H1 (cell line): ENCODE measurements at regions not wholly inside any gene's neighbourhood (a gene's known extent, or its start where the extent isn't known, plus 50 kb on each side); places are given as distances from the start of the nearest gene placed in this dataset.

Experiments
- CTCF ChIA-PET: fragments of 300-600 bp; sonication (Branson Sonifier 250); formaldehyde crosslinking; loops from one replicate; lab custom pipeline; 2021; ENCODE audit not compliant: partially characterized antibody; lab: Charles Lee
- POLR2A ChIA-PET: fragments of 300-600 bp; sonication (Branson Sonifier 250); formaldehyde crosslinking; loops from one replicate; lab custom pipeline; 2021; ENCODE audit warnings: inconsistent platforms; ENCODE audit not compliant: partially characterized antibody; lab: Charles Lee
- DNase-seq, 2 experiments: peaks; one replicate each; pipeline versions ENCODE4 v3.0.0 to v3.0.0-alpha.2; 2010 to 2022; ENCODE audit warnings: low spot score in 2 of 2, low read depth in 1 of 2, mixed read lengths in 1 of 2
- FAIRE-seq: peaks from 2 replicates; lab custom pipeline; 2011; peaks lifted over from hg19 to GRCh38; lab: Jason Lieb, UNC
- H2AFZ ChIP-seq: 2 replicates; pipeline ENCODE4 v1.8.1; 2012; ENCODE audit warnings: low read length, inconsistent platforms
- H2AK5ac ChIP-seq: 2 replicates; pipeline ENCODE4 v1.6.1; 2013; ENCODE audit warnings: low read depth, low read length
- H2BK120ac ChIP-seq: replicated peaks from 2 replicates; pipeline ENCODE3; 2013; ENCODE audit warnings: low read depth, low read length, inconsistent platforms
- H2BK12ac ChIP-seq: 2 replicates; pipeline ENCODE4 v1.6.1; 2013; ENCODE audit warnings: low read depth, low read length
- H2BK15ac ChIP-seq: 2 replicates; pipeline ENCODE4 v1.6.1; 2013; ENCODE audit warnings: low read length
- H2BK20ac ChIP-seq: 2 replicates; pipeline ENCODE4 v1.6.1; 2013; ENCODE audit warnings: low read length
- H2BK5ac ChIP-seq: 2 replicates; pipeline ENCODE4 v1.6.1; 2013; ENCODE audit warnings: low read depth, low read length
- H3K14ac ChIP-seq: 2 replicates; pipeline ENCODE4 v1.6.1; 2013; ENCODE audit warnings: inconsistent platforms; ENCODE audit not compliant: insufficient read length
- H3K18ac ChIP-seq: 2 replicates; pipeline ENCODE4 v1.6.1; 2013; ENCODE audit warnings: low read length; ENCODE audit errors: extremely low read depth
- H3K23ac ChIP-seq: 2 replicates; pipeline ENCODE4 v1.6.1; 2013; ENCODE audit warnings: inconsistent platforms; ENCODE audit not compliant: insufficient read length
- H3K23me2 ChIP-seq: 2 replicates; pipeline ENCODE4 v1.6.1; 2013; ENCODE audit warnings: low read depth, low read length
- H3K27ac ChIP-seq: 2 replicates; pipeline ENCODE4 v1.6.1; 2011; ENCODE audit warnings: low read depth, low read length, inconsistent platforms
- H3K27me3 ChIP-seq, 4 experiments: replicated peaks in 1 of 4; 1 replicate in 1 of 4; 2 replicates in 3 of 4; pipeline versions ENCODE4 v1.6.1 to v1.8.1; 2011 to 2013; ENCODE audit warnings: low read length in 3 of 4, mild to moderate bottlenecking in 3 of 4, inconsistent platforms in 2 of 4, mixed read lengths in 2 of 4, moderate library complexity in 1 of 4; ENCODE audit not compliant: control insufficient read depth in 3 of 4, insufficient read depth in 3 of 4; ENCODE audit errors: extremely low read depth in 1 of 4
- H3K36me3 ChIP-seq, 4 experiments: 2 replicates each; pipeline versions ENCODE4 v1.6.1 to v1.8.1; 2011 to 2013; ENCODE audit warnings: mild to moderate bottlenecking in 4 of 4, low read length in 3 of 4, moderate library complexity in 2 of 4, control low read depth in 1 of 4, inconsistent platforms in 1 of 4; ENCODE audit not compliant: insufficient read depth in 4 of 4, control insufficient read depth in 2 of 4
- H3K4ac ChIP-seq: replicated peaks from 2 replicates; pipeline ENCODE3; 2013; ENCODE audit warnings: low read length, low read depth, mixed read lengths, inconsistent platforms; ENCODE audit not compliant: insufficient read length
- H3K4me1 ChIP-seq, 4 experiments: replicated peaks in 1 of 4; 1 replicate in 1 of 4; 2 replicates in 3 of 4; pipeline versions ENCODE4 v1.6.1 to v1.8.1; 2011 to 2013; ENCODE audit warnings: low read length in 3 of 4, inconsistent platforms in 2 of 4, mixed read lengths in 1 of 4; ENCODE audit not compliant: insufficient read depth in 4 of 4, control insufficient read depth in 3 of 4
- H3K4me2 ChIP-seq, 2 experiments: 2 replicates each; pipeline versions ENCODE4 v1.6.1 to v1.8.1; 2011 to 2013; ENCODE audit warnings: low read depth in 2 of 2, low read length in 2 of 2, control low read depth in 1 of 2, inconsistent platforms in 1 of 2, mild to moderate bottlenecking in 1 of 2; ENCODE audit not compliant: insufficient read depth in 1 of 2
- H3K4me3 ChIP-seq, 4 experiments: fragments of 200-600, 300-600 bp in 1 of 4; sonication (generic), shearing (Covaris generic), sonication (Bioruptor Twin) in 1 of 4; 2 replicates each; pipeline versions ENCODE4 v1.5.1 to v1.8.1; 2011 to 2016; ENCODE audit warnings: low read length in 4 of 4, low read depth in 3 of 4, control low read depth in 2 of 4, inconsistent platforms in 2 of 4, mild to moderate bottlenecking in 2 of 4, mixed read lengths in 1 of 4, moderate library complexity in 1 of 4; ENCODE audit not compliant: insufficient read depth in 2 of 4; ENCODE audit errors: extremely low read depth in 1 of 4
- H3K56ac ChIP-seq: replicated peaks from 2 replicates; pipeline ENCODE3; 2013; ENCODE audit warnings: low read depth, mild to moderate bottlenecking, mixed read lengths, low read length, inconsistent platforms; ENCODE audit not compliant: insufficient read length
- H3K79me1 ChIP-seq: 2 replicates; pipeline ENCODE4 v1.6.1; 2013; ENCODE audit warnings: low read depth, low read length, control low read depth
- H3K79me2 ChIP-seq, 2 experiments: 2 replicates each; pipeline versions ENCODE4 v1.6.1 to v1.8.1; 2012 to 2013; ENCODE audit warnings: low read length in 2 of 2, mild to moderate bottlenecking in 2 of 2, inconsistent platforms in 1 of 2; ENCODE audit not compliant: insufficient read depth in 2 of 2, control insufficient read depth in 1 of 2
- H3K9ac ChIP-seq, 4 experiments: replicated peaks in 1 of 4; 1 replicate in 1 of 4; 2 replicates in 3 of 4; pipeline versions ENCODE4 v1.6.1 to v1.8.1; 2011 to 2013; ENCODE audit warnings: low read depth in 3 of 4, low read length in 3 of 4, control low read depth in 2 of 4, mild to moderate bottlenecking in 2 of 4, moderate library complexity in 2 of 4, inconsistent platforms in 1 of 4; ENCODE audit errors: extremely low read depth in 1 of 4
- H3K9me3 ChIP-seq, 2 experiments: 2 replicates each; pipeline versions ENCODE4 v1.6.1 to v1.8.1; 2012 to 2013; ENCODE audit warnings: mild to moderate bottlenecking in 2 of 2, moderate library complexity in 2 of 2, control low read depth in 1 of 2, inconsistent platforms in 1 of 2, low read depth in 1 of 2, low read length in 1 of 2, mixed read lengths in 1 of 2; ENCODE audit not compliant: insufficient read depth in 2 of 2
- H4K20me1 ChIP-seq, 2 experiments: replicated peaks in 1 of 2; 2 replicates each; pipeline versions ENCODE3 to v1.8.1; 2011 to 2013; ENCODE audit warnings: inconsistent platforms in 2 of 2, low read length in 2 of 2, mild to moderate bottlenecking in 1 of 2; ENCODE audit not compliant: insufficient read depth in 2 of 2, control insufficient read depth in 1 of 2
- H4K5ac ChIP-seq: 2 replicates; pipeline ENCODE4 v1.6.1; 2013; ENCODE audit warnings: low read length, low read depth, mixed read lengths, inconsistent platforms; ENCODE audit not compliant: insufficient read length
- H4K8ac ChIP-seq: 2 replicates; pipeline ENCODE4 v1.8.0; 2013; ENCODE audit warnings: mild to moderate bottlenecking, moderate library complexity, low read length, inconsistent platforms; ENCODE audit not compliant: insufficient read depth; ENCODE audit errors: extremely low read depth
- H4K91ac ChIP-seq: replicated peaks from 2 replicates; pipeline ENCODE3; 2013; ENCODE audit warnings: low read length, mixed read lengths, inconsistent platforms; ENCODE audit not compliant: insufficient read length
- BRCA1 ChIP-seq: IDR thresholded peaks from 2 replicates; pipeline ENCODE4 v1.6.1; 2012; ENCODE audit warnings: low read depth, low read length, improper control_type of control experiment
- CTBP2 ChIP-seq: IDR thresholded peaks from 2 replicates; pipeline ENCODE4 v1.7.0; 2011; ENCODE audit warnings: borderline replicate concordance, mild to moderate bottlenecking, moderate library complexity, mixed read lengths, low read length; ENCODE audit not compliant: insufficient read depth, insufficient read length
- GABPA ChIP-seq: IDR thresholded peaks from 2 replicates; pipeline ENCODE4 v1.6.1; 2011; ENCODE audit warnings: mild to moderate bottlenecking, low read length, moderate library complexity, borderline replicate concordance; ENCODE audit not compliant: insufficient read depth
- GTF2F1 ChIP-seq: IDR thresholded peaks from 2 replicates; pipeline ENCODE4 v1.6.1; 2012; ENCODE audit warnings: low read depth, low read length, improper control_type of control experiment, borderline replicate concordance
- JUN ChIP-seq: IDR thresholded peaks from 2 replicates; pipeline ENCODE4 v1.6.1; 2011; ENCODE audit warnings: low read depth, mild to moderate bottlenecking, improper control_type of control experiment, low read length
- POLR2A ChIP-seq, 2 experiments: IDR thresholded peaks; 1 replicate in 1 of 2; 2 replicates in 1 of 2; pipeline ENCODE4 v1.6.1; 2011; ENCODE audit warnings: low read depth in 2 of 2, low read length in 2 of 2, mild to moderate bottlenecking in 2 of 2; ENCODE audit errors: control extremely low read depth in 1 of 2
- POU5F1 ChIP-seq: IDR thresholded peaks from 2 replicates; pipeline ENCODE4 v1.6.1; 2011; ENCODE audit warnings: low read depth, mild to moderate bottlenecking, low read length, moderate library complexity
- RBBP5 ChIP-seq: IDR thresholded peaks from 2 replicates; pipeline ENCODE4 v1.7.1; 2012; ENCODE audit warnings: low read depth, mild to moderate bottlenecking, inconsistent platforms, low read length, moderate library complexity, borderline replicate concordance
- SP1 ChIP-seq: IDR thresholded peaks from 2 replicates; pipeline ENCODE4 v1.6.1; 2011; ENCODE audit warnings: low read depth, low read length
- TAF1 ChIP-seq: IDR thresholded peaks from 2 replicates; pipeline ENCODE4 v1.6.1; 2011; ENCODE audit warnings: mild to moderate bottlenecking, low read depth, low read length
- TBP ChIP-seq: IDR thresholded peaks from 2 replicates; pipeline ENCODE4 v1.6.1; 2011; ENCODE audit warnings: low read depth, low read length, improper control_type of control experiment
- TCF12 ChIP-seq: IDR thresholded peaks from 2 replicates; pipeline ENCODE4 v1.6.1; 2011; ENCODE audit warnings: low read depth, mild to moderate bottlenecking, low read length
- WGBS, 2 experiments: shearing (Covaris generic) in 1 of 2; methylation state at CpG; one replicate each; pipeline versions ENCODE4 v1.1.6 to v1.1.7; 2013 to 2015; ENCODE audit warnings: low lambda C conversion rate in 2 of 2, mixed read lengths in 2 of 2, inconsistent platforms in 1 of 2, low coverage in 1 of 2, missing lambda C conversion rate in 1 of 2; ENCODE audit not compliant: insufficient replicate concordance in 2 of 2, insufficient coverage in 1 of 2, insufficient read length in 1 of 2; ENCODE audit errors: extremely low coverage in 1 of 2, missing lambda C conversion rate in 1 of 2; 5-methylcytosine and 5-hydroxymethylcytosine counted together

GRCh38 chr14:24725311-24725710 lies 91.3 kb upstream of the GZMB start:
- no peaks in the 10 kb centered on the region for H4K20me1 ChIP-seq
- H2AFZ ChIP-seq: no peak overlapping the region
- H3K27me3 ChIP-seq: no peaks in the 10 kb centered on the region
- H3K9me3 ChIP-seq: no peaks in the 10 kb centered on the region
- H2BK20ac ChIP-seq: no peak overlapping the region
- no peak overlapping the region for H4K8ac ChIP-seq
- no peaks in the 10 kb centered on the region for H3K79me1 ChIP-seq
- H2BK5ac ChIP-seq: no peak overlapping the region
- no peak overlapping the region for H4K91ac ChIP-seq
- ChIA-PET CTCF (interaction anchor here (0.7 to 1.0 kb wide), 2 partner anchors 369 to 675 kb away, joined by 3 read pairs; no protein-coding TSS in a partner anchor), POLR2A (no interaction called here)
- no peaks in the 10 kb centered on the region for H3K36me3 ChIP-seq
- no peak overlapping the region for H2BK15ac ChIP-seq
- DNase-seq (no peak), FAIRE-seq (no peak)
- WGBS, 2 experiments: 81% methylated on average over 3 of the region's 3 CpGs; no CpG with 5 or more reads in 1 of the 2 experiments
- H3K4me1 ChIP-seq: no peaks in the 10 kb centered on the region
- no peaks in the 10 kb centered on the region for H3K79me2 ChIP-seq
- H2BK12ac ChIP-seq: no peak overlapping the region
- TF ChIP-seq JUN (no peak), POU5F1 (no peak), BRCA1 (no peak), CTBP2 (no peak), RBBP5 (no peak), TCF12 (no peak), TBP (no peak), GTF2F1 (no peak), GABPA (no peak), POLR2A (IDR thresholded peaks at IDR 0.05; ENCODE audit: control extremely low read depth in 1 of 2, low read depth in 2 of 2, low read length in 2 of 2) (no peak), TAF1 (no peak), SP1 (no peak)
- H2BK120ac ChIP-seq: no peak overlapping the region
- H3K4me2 ChIP-seq: no peak overlapping the region
- H3K23me2 ChIP-seq: no peaks in the 10 kb centered on the region
- H4K5ac ChIP-seq: no peak overlapping the region
- no peak overlapping the region for H3K9ac ChIP-seq
- no peak overlapping the region for H3K56ac ChIP-seq
- H3K4me3 ChIP-seq: no peak overlapping the region
- H3K27ac ChIP-seq: no peak overlapping the region
- H3K23ac ChIP-seq: no peak overlapping the region
- H3K14ac ChIP-seq: no peak overlapping the region
- H3K18ac ChIP-seq: no peak overlapping the region
- H3K4ac ChIP-seq: no peak overlapping the region
- no peak overlapping the region for H2AK5ac ChIP-seq
